ENCODE measurements at regions not wholly inside any gene's neighbourhood (a gene's known extent, or its start where the extent isn't known, plus 50 kb on each side); places are given as distances from the start of the nearest gene placed in this dataset.

- no peaks in the 10 kb centered on the region for H3K27me3 Mint-ChIP-seq
- no peaks in the 10 kb centered on the region for H3K4me1 Mint-ChIP-seq
- no peak overlapping the region for H3K27ac Mint-ChIP-seq
- H3K36me3 Mint-ChIP-seq, result no peaks in the 10 kb centered on the region
- no peak overlapping the region for H3K4me3 Mint-ChIP-seq
- no peak for DNase-seq
- H3K9me3 Mint-ChIP-seq, result no peaks in the 10 kb centered on the region
Measured at GRCh38 chr7:41508755-41509154, 194.1 kb downstream of the INHBA start.

GRCh38 chr7:41507686-41508268 is 195.1 kb downstream of the INHBA start:
- H3K27ac Mint-ChIP-seq, result no peak overlapping the region
- H3K4me1 Mint-ChIP-seq, result no peaks in the 10 kb centered on the region
- DNase-seq, result no peak
- H3K27me3 Mint-ChIP-seq, result no peaks in the 10 kb centered on the region
- H3K9me3 Mint-ChIP-seq, result no peaks in the 10 kb centered on the region
- H3K4me3 Mint-ChIP-seq, result no peak overlapping the region
- H3K36me3 Mint-ChIP-seq, result no peaks in the 10 kb centered on the region

GRCh38 chr7:41504214-41504980 is 198.5 kb downstream of the INHBA start:
- Mint-ChIP-seq H3K4me3 (no peak overlapping the region), H3K9me3 (no peaks in the 10 kb centered on the region), H3K27me3 (no peaks in the 10 kb centered on the region), H3K27ac (no peak overlapping the region), H3K4me1 (no peaks in the 10 kb centered on the region), H3K36me3 (no peaks in the 10 kb centered on the region)
- DNase-seq, result no peak

GRCh38 chr7:41503438-41503837 is 199.5 kb downstream of the INHBA start:
- no peak overlapping the region for H3K4me3 Mint-ChIP-seq
- H3K27ac Mint-ChIP-seq, result no peak overlapping the region
- H3K9me3 Mint-ChIP-seq, result no peaks in the 10 kb centered on the region
- no peaks in the 10 kb centered on the region for H3K27me3 Mint-ChIP-seq
- H3K36me3 Mint-ChIP-seq, result no peaks in the 10 kb centered on the region
- H3K4me1 Mint-ChIP-seq, result no peaks in the 10 kb centered on the region
- DNase-seq, result no peak

GRCh38 chr7:41501466-41501865 is 201.4 kb downstream of the INHBA start:
- no peak for DNase-seq
- no peak overlapping the region for H3K4me3 Mint-ChIP-seq

GRCh38 chr7:41501006-41501405 is 201.9 kb downstream of the INHBA start:
- H3K27me3 Mint-ChIP-seq, result no peaks in the 10 kb centered on the region
- no peaks in the 10 kb centered on the region for H3K36me3 Mint-ChIP-seq
- no peaks in the 10 kb centered on the region for H3K9me3 Mint-ChIP-seq
- no peak overlapping the region for H3K27ac Mint-ChIP-seq
- H3K4me1 Mint-ChIP-seq, result no peaks in the 10 kb centered on the region
- no peak for DNase-seq
- no peak overlapping the region for H3K4me3 Mint-ChIP-seq

More at GRCh38 chr7:41501466-41501865, 201.4 kb downstream of the INHBA start:
- Mint-ChIP-seq H3K27ac (no peak overlapping the region), H3K36me3 (no peaks in the 10 kb centered on the region), H3K27me3 (no peaks in the 10 kb centered on the region), H3K4me1 (no peaks in the 10 kb centered on the region), H3K9me3 (no peaks in the 10 kb centered on the region)

GRCh38 chr7:41492603-41493002 is 210.3 kb downstream of the INHBA start:
- H3K27ac Mint-ChIP-seq, result no peak overlapping the region
- H3K4me1 Mint-ChIP-seq, result no peaks in the 10 kb centered on the region
- no peak overlapping the region for H3K4me3 Mint-ChIP-seq
- no peaks in the 10 kb centered on the region for H3K9me3 Mint-ChIP-seq
- no peaks in the 10 kb centered on the region for H3K27me3 Mint-ChIP-seq
- no peak for DNase-seq
- no peaks in the 10 kb centered on the region for H3K36me3 Mint-ChIP-seq

- Mint-ChIP-seq H3K27ac (no peak overlapping the region), H3K27me3 (no peaks in the 10 kb centered on the region), H3K36me3 (no peaks in the 10 kb centered on the region), H3K9me3 (no peaks in the 10 kb centered on the region), H3K4me3 (no peak overlapping the region), H3K4me1 (no peaks in the 10 kb centered on the region)
- no peak for DNase-seq
Measured at GRCh38 chr7:41491883-41492471, 210.9 kb downstream of the INHBA start.

- H3K9me3 Mint-ChIP-seq, result no peaks in the 10 kb centered on the region
- DNase-seq, result no peak
- no peaks in the 10 kb centered on the region for H3K4me1 Mint-ChIP-seq
- H3K27me3 Mint-ChIP-seq, result no peaks in the 10 kb centered on the region
- no peak overlapping the region for H3K27ac Mint-ChIP-seq
- H3K36me3 Mint-ChIP-seq, result no peaks in the 10 kb centered on the region
- no peak overlapping the region for H3K4me3 Mint-ChIP-seq
Measured at GRCh38 chr7:41491308-41491707, 211.6 kb downstream of the INHBA start.

- DNase-seq, result no peak
- Mint-ChIP-seq H3K27me3 (no peaks in the 10 kb centered on the region), H3K27ac (no peak overlapping the region), H3K9me3 (no peaks in the 10 kb centered on the region), H3K36me3 (no peaks in the 10 kb centered on the region), H3K4me1 (no peaks in the 10 kb centered on the region), H3K4me3 (no peak overlapping the region)
Measured at GRCh38 chr7:41489885-41490284, 213.0 kb downstream of the INHBA start.

- Mint-ChIP-seq H3K27ac (no peak overlapping the region), H3K9me3 (no peaks in the 10 kb centered on the region), H3K4me3 (no peak overlapping the region), H3K4me1 (no peaks in the 10 kb centered on the region), H3K36me3 (no peaks in the 10 kb centered on the region), H3K27me3 (no peaks in the 10 kb centered on the region)
- no peak for DNase-seq
Measured at GRCh38 chr7:41487229-41487940, 215.5 kb downstream of the INHBA start.

GRCh38 chr7:41481353-41481752 is 221.5 kb downstream of the INHBA start:
- H3K4me1 Mint-ChIP-seq, result no peaks in the 10 kb centered on the region
- no peak overlapping the region for H3K4me3 Mint-ChIP-seq
- H3K27me3 Mint-ChIP-seq, result no peaks in the 10 kb centered on the region
- no peak overlapping the region for H3K27ac Mint-ChIP-seq
- no peaks in the 10 kb centered on the region for H3K36me3 Mint-ChIP-seq
- H3K9me3 Mint-ChIP-seq, result no peaks in the 10 kb centered on the region
- DNase-seq, result no peak

- Mint-ChIP-seq H3K4me3 (no peak overlapping the region), H3K4me1 (no peaks in the 10 kb centered on the region), H3K27ac (no peak overlapping the region), H3K9me3 (no peaks in the 10 kb centered on the region), H3K36me3 (no peaks in the 10 kb centered on the region), H3K27me3 (no peaks in the 10 kb centered on the region)
- DNase-seq, result no peak
Measured at GRCh38 chr7:41478187-41478586, 224.7 kb downstream of the INHBA start.

GRCh38 chr7:41476460-41476803 is 226.5 kb downstream of the INHBA start:
- Mint-ChIP-seq H3K27me3 (no peaks in the 10 kb centered on the region), H3K27ac (no peak overlapping the region), H3K36me3 (no peaks in the 10 kb centered on the region), H3K9me3 (no peaks in the 10 kb centered on the region), H3K4me3 (no peak overlapping the region), H3K4me1 (no peaks in the 10 kb centered on the region)
- DNase-seq, result no peak

- Mint-ChIP-seq H3K36me3 (no peaks in the 10 kb centered on the region), H3K27me3 (no peaks in the 10 kb centered on the region), H3K9me3 (no peaks in the 10 kb centered on the region), H3K27ac (no peak overlapping the region), H3K4me1 (no peaks in the 10 kb centered on the region), H3K4me3 (no peak overlapping the region)
- no peak for DNase-seq
Measured at GRCh38 chr7:41475801-41476459, 227.0 kb downstream of the INHBA start.

Data from activated naive CD8-positive, alpha-beta T cell treated with anti-CD3 and anti-CD28 coated beads for 36 hours (primary cell).